ENCODE measurements at regions not wholly inside any gene's neighbourhood (a gene's known extent, or its start where the extent isn't known, plus 50 kb on each side); places are given as distances from the start of the nearest gene placed in this dataset.
A peak's percentile ranks its signal among the peaks of the same experiment; 100 is the strongest.
"Not testable (repeated sequence)": the region's sequence is repeated elsewhere in the genome, so short reads cannot be mapped to it uniquely, and the experiment has no call there.

DNA sequence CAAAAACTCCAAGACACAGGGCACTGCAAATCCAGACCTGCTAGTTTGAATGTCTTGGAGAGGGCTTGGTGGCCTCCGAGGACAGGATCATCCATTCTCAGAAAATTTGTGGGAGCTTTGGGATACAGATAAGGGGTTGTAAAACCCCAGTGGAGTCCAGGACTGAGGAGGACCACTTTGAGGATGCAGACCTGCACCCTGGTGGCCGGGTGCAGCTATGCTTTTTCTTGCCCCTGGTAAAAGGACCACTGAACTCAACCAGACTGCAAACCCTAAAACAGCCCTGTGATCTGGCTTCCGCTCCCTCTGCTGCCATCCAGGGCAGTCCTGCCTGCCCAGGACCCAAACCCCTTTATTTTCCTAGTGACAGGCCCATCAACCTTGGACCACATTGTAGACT, 169.5 kb upstream of the DAAM1 start:
- TF ChIP-seq CTCF (IDR thresholded peaks at IDR 0.05 in 4 of 5, conservative IDR thresholded peaks at IDR 0.05 in 1 of 5) (no peak), POLR2A (IDR thresholded peaks at IDR 0.05) (no peak)
- H3K9me3 ChIP-seq: no peaks in the 10 kb centered on the region
- ATAC-seq: no peak
- in situ Hi-C loops (cut with MboI; ENCODE audit: low sequenced_read_pairs in 4 of 4): loop anchor here in 2 of 4 donors (25.0 kb wide), 1 partner anchor 382 kb away; the partner anchor contains the start of gene DACT1 (in 2 of the 2)
- intact Hi-C loops (cut with DNase I; ENCODE audit: low total_unique reads): no loop called here
- DNase-seq: no peak
- H3K27me3 ChIP-seq: no peaks in the 10 kb centered on the region
- H3K36me3 ChIP-seq: no peaks in the 10 kb centered on the region
- H3K4me1 ChIP-seq: no peaks in the 10 kb centered on the region
- no peak overlapping the region for H3K4me3 ChIP-seq
- no peak overlapping the region for H3K27ac ChIP-seq

DNA sequence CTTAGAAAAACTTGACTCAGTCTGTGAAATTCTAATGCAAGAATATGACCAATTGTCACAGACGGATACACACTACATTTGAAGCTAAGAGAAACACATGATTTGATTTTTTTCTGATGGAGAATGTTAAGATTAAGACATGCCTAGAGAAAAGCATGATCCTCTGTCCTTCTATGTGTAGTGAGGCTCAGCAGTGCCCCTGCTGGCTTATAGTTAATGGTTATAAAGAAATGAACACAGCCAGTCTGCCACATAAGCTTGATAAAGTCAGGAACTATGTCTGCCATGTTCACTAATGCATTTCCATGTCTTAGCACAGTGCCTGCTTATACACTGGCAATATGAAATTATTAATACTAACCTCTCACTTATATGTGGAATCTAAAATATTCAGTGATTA, 168.1 kb upstream of the DAAM1 start:
- Histone ChIP-seq H3K4me1 (no peaks in the 10 kb centered on the region), H3K9me3 (no peaks in the 10 kb centered on the region), H3K27ac (no peak overlapping the region), H3K4me3 (no peak overlapping the region), H3K27me3 (no peaks in the 10 kb centered on the region), H3K36me3 (no peaks in the 10 kb centered on the region)
- in situ Hi-C loops (cut with MboI; ENCODE audit: low sequenced_read_pairs in 4 of 4): loop anchor here in 2 of 4 donors (10.0 to 25.0 kb wide), 2 partner anchors 104 to 383 kb away; partner anchors contain the start of gene DACT1 (in 2 of the 2)
- no peak for DNase-seq
- intact Hi-C loops (cut with DNase I; ENCODE audit: low total_unique reads): loop anchor here (10.0 kb wide), 1 partner anchor 386 kb away; the partner anchor contains the start of gene DACT1
- no peak for ATAC-seq
- no peak for TF ChIP-seq POLR2A (IDR thresholded peaks at IDR 0.05)
- no peak for TF ChIP-seq CTCF (IDR thresholded peaks at IDR 0.05 in 4 of 5, conservative IDR thresholded peaks at IDR 0.05 in 1 of 5)

DNA sequence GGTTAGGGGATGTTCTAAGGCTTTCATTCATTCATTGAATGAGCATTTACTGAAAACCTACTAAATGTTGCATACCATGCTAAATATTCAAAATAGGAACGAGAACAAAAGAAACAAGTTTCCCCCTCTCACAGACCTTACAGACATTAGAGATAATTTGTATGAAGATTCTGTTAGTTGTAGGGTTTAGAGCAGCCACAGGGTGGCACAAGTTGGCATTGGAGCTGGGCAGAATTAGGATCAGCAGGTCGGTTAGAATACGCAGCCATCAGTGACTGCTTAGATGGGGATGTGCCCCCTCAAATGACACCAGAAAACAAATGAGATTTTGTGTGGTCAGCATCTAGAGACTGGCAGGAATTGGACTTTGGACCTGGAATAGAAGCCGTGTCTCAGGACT, 166.3 kb upstream of the DAAM1 start:
- TF ChIP-seq CTCF (IDR thresholded peaks at IDR 0.05 in 4 of 5, conservative IDR thresholded peaks at IDR 0.05 in 1 of 5) (peak in 1 of 5 experiments; percentile 7), POLR2A (IDR thresholded peaks at IDR 0.05) (no peak)
- in situ Hi-C loops (cut with MboI; ENCODE audit: low sequenced_read_pairs in 4 of 4): loop anchor here in 2 of 4 donors (10.0 to 25.0 kb wide), 2 partner anchors 103 to 385 kb away; partner anchors contain the start of gene DACT1 (in 2 of the 2)
- H3K27me3 ChIP-seq: no peaks in the 10 kb centered on the region
- H3K27ac ChIP-seq: no peak overlapping the region
- intact Hi-C loops (cut with DNase I; ENCODE audit: low total_unique reads): loop anchor here (10.0 kb wide), 1 partner anchor 387 kb away; the partner anchor contains the start of gene DACT1
- DNase-seq (no peak), ATAC-seq (no peak)
- no peak overlapping the region for H3K4me3 ChIP-seq
- H3K36me3 ChIP-seq: no peaks in the 10 kb centered on the region
- H3K9me3 ChIP-seq: no peaks in the 10 kb centered on the region
- H3K4me1 ChIP-seq: no peaks in the 10 kb centered on the region

- Histone ChIP-seq H3K4me3 (no peak overlapping the region), H3K36me3 (no peaks in the 10 kb centered on the region), H3K4me1 (no peaks in the 10 kb centered on the region), H3K9me3 (no peaks in the 10 kb centered on the region), H3K27me3 (no peaks in the 10 kb centered on the region), H3K27ac (no peak overlapping the region)
- ATAC-seq (no peak), DNase-seq (no peak)
- intact Hi-C loops (cut with DNase I; ENCODE audit: low total_unique reads) (loop anchor here (5.0 to 10.0 kb wide), 2 partner anchors 96 to 391 kb away; partner anchors contain the start of gene DACT1), in situ Hi-C loops (cut with MboI; ENCODE audit: low sequenced_read_pairs in 4 of 4) (loop anchor here in 1 of 4 donors (10.0 kb wide), 1 partner anchor 99 kb away; no protein-coding TSS in a partner anchor)
- TF ChIP-seq POLR2A (IDR thresholded peaks at IDR 0.05) (no peak), CTCF (IDR thresholded peaks at IDR 0.05 in 4 of 5, conservative IDR thresholded peaks at IDR 0.05 in 1 of 5) (no peak)
These were observed 162.4 kb upstream of the DAAM1 start for GRCh38 chr14:59026081-59026480.

DNA sequence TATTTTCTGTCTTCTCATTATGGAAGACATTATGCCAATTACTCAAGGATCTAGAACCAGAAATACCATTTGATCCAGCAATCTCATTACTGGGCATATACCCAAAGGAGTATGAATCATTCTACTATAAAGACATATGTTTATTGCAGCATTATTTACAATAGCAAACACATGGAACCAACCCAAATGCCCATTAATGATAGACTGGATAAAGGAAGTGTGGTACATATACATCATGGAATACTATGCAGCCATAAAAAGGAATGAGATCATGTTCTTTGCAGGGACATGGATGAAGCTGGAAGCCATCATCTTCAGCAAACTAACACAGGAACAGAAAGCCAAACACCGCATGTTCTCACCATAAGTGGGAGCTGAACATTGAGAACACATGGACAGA, 161.8 kb upstream of the DAAM1 start:
- H3K27me3 ChIP-seq, H3K27ac ChIP-seq, H3K4me1 ChIP-seq, H3K9me3 ChIP-seq, ATAC-seq, H3K4me3 ChIP-seq, DNase-seq, H3K36me3 ChIP-seq: not testable (repeated sequence)
- in situ Hi-C loops (cut with MboI; ENCODE audit: low sequenced_read_pairs in 4 of 4): loop anchor here in 1 of 4 donors (10.0 kb wide), 1 partner anchor 98 kb away; no protein-coding TSS in a partner anchor
- intact Hi-C loops (cut with DNase I; ENCODE audit: low total_unique reads): loop anchor here (5.0 to 10.0 kb wide), 2 partner anchors 96 to 392 kb away; partner anchors contain the start of gene DACT1

Measured in gastrocnemius medialis (tissue), 4 donors.